ENCODE measurements at regions not wholly inside any gene's neighbourhood (a gene's known extent, or its start where the extent isn't known, plus 50 kb on each side); places are given as distances from the start of the nearest gene placed in this dataset.

- no peak for DNase-seq (ENCODE audit: low read depth in 3 of 3)
Measured at GRCh38 chr12:60863421-60863820, 1267.6 kb downstream of the SLC16A7 start.

GRCh38 chr12:60872219-60872618 lies 1276.4 kb downstream of the SLC16A7 start:
- no peak for DNase-seq (ENCODE audit: low read depth in 3 of 3)

GRCh38 chr12:60872850-60873713 lies 1277.3 kb downstream of the SLC16A7 start:
- no peak for DNase-seq (ENCODE audit: low read depth in 3 of 3)

GRCh38 chr12:60874091-60874490 lies 1278.3 kb downstream of the SLC16A7 start:
- no peak for DNase-seq (ENCODE audit: low read depth in 3 of 3)

- DNase-seq (ENCODE audit: low read depth in 3 of 3), result no peak
Measured at GRCh38 chr12:60920841-60921495, 1325.1 kb downstream of the SLC16A7 start.

GRCh38 chr12:60921541-60921940 lies 1325.7 kb downstream of the SLC16A7 start:
- no peak for DNase-seq (ENCODE audit: low read depth in 3 of 3)

- DNase-seq (ENCODE audit: low read depth in 3 of 3), result no peak
Measured at GRCh38 chr12:60926256-60926655, 1330.4 kb downstream of the SLC16A7 start.

GRCh38 chr12:60930151-60930550 lies 1330.1 kb upstream of the USP15 start:
- no peak for DNase-seq (ENCODE audit: low read depth in 3 of 3)

GRCh38 chr12:60935981-60936761 lies 1324.0 kb upstream of the USP15 start:
- DNase-seq (ENCODE audit: low read depth in 3 of 3), result no peak

- DNase-seq (ENCODE audit: low read depth in 3 of 3), result no peak
Measured at GRCh38 chr12:60947533-60947932, 1312.7 kb upstream of the USP15 start.

GRCh38 chr12:60967128-60967527 lies 1293.1 kb upstream of the USP15 start:
- no peak for DNase-seq (ENCODE audit: low read depth in 3 of 3)

GRCh38 chr12:60977966-60978365 lies 1282.2 kb upstream of the USP15 start:
- DNase-seq (ENCODE audit: low read depth in 3 of 3), result no peak

GRCh38 chr12:60980558-60980957 lies 1279.6 kb upstream of the USP15 start:
- DNase-seq (ENCODE audit: low read depth in 3 of 3), result no peak

GRCh38 chr12:60981473-60981872 lies 1278.7 kb upstream of the USP15 start:
- DNase-seq (ENCODE audit: low read depth in 3 of 3), result no peak

- no peak for DNase-seq (ENCODE audit: low read depth in 3 of 3)
Measured at GRCh38 chr12:60992087-60992486, 1268.1 kb upstream of the USP15 start.

GRCh38 chr12:60995256-60995825 lies 1264.9 kb upstream of the USP15 start:
- DNase-seq (ENCODE audit: low read depth in 3 of 3), result no peak

GRCh38 chr12:60997869-60998378 lies 1262.3 kb upstream of the USP15 start:
- no peak for DNase-seq (ENCODE audit: low read depth in 3 of 3)

GRCh38 chr12:61009192-61009591 lies 1251.0 kb upstream of the USP15 start:
- DNase-seq (ENCODE audit: low read depth in 3 of 3), result no peak

GRCh38 chr12:61011767-61012423 lies 1248.3 kb upstream of the USP15 start:
- no peak for DNase-seq (ENCODE audit: low read depth in 3 of 3)

GRCh38 chr12:61018571-61018970 lies 1241.6 kb upstream of the USP15 start:
- DNase-seq (ENCODE audit: low read depth in 3 of 3), result no peak

- DNase-seq (ENCODE audit: low read depth in 3 of 3), result no peak
Measured at GRCh38 chr12:61023231-61023630, 1237.0 kb upstream of the USP15 start.
